GM21360 (cell line): ENCODE measurements at regions not wholly inside any gene's neighbourhood (a gene's known extent, or its start where the extent isn't known, plus 50 kb on each side); places are given as distances from the start of the nearest gene placed in this dataset.
"Not testable (repeated sequence)": the region's sequence is repeated elsewhere in the genome, so short reads cannot be mapped to it uniquely, and the experiment has no call there.

Experiments used
- ATAC-seq: cut with Tn5 transposase; IDR thresholded peaks from one replicate; pipeline ENCODE4 v1.9.1; 2021; ENCODE audit warnings: mild to moderate bottlenecking, moderate library complexity; ENCODE audit not compliant: unreplicated experiment

DNA sequence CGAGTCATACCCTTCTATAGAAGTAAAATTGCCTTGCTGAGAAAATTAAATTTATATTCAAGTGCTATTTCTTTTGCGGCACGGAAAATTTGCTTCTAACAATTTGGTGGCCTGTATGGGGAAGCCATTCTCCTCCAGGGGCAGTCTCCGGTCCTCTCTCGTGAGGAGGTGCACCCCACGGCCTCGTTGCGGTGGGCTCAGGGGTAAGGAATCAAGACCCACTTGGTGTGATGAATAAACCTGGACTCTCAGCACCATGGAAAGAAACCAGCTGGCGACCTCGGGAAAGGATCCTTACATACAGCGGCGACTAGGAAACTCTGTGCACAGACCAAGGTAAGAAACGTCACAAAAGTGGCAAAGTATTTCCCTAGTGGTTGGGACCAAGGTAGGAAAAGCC is 252.9 kb downstream of the DPY19L2 start:
- ATAC-seq: no peak

DNA sequence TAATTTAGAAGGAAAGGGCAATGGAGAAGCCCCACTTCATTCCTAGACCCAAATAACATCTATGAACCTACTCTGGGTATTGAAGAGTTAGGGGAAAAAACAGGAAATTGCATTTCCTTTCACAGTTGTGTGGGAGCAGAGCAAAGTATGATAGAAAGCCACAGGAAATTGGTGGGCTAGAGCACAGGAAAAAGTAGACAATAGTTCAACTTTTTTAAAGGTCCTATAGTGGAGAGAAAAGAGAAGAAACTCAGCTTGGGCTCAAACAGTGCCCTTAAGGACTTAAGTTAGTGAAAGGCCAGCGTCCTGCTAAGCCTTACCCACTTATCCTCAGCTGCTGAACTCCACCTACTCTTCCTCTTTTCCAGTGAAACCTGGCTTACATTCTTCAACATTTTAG is 258.1 kb downstream of the DPY19L2 start:
- no peak for ATAC-seq

DNA sequence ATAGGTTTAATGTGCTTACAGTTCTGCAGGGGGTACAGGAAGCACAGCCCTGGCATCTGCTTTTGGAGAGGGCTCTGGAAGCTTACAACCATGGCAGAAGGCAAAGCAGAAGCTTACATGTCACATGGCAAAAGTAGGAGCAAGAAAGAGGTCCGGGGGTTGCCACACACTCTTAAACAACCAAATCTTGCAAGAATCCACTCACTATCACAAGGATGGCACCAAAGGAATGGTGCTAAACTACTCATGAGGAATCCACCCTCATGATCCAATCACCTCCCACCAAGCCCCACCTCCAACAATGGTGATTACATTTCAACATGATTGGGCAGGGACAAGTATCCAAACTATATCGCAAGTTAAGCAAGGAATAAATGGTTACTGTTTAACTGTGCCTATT is 255.8 kb upstream of the AVPR1A start:
- no peak for ATAC-seq

DNA sequence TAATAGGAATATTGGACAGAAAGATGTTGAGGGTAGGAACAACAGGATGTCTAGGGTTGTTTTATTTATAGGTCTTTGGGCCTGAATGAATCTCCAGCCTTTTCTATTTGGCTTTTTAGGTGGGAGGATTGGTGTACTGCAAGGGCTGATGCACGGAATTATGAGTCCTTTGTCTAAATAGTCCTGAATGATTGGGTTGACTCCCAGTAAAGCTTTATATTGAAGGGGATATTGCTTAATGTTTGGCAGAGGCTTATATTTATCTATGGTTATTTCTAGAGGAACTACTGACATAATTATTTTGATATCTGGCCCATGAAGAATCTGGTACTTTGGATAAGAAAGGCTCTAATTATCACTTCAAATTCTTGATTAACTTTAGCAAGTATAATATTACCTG is 253.6 kb upstream of the AVPR1A start:
- no peak for ATAC-seq

DNA sequence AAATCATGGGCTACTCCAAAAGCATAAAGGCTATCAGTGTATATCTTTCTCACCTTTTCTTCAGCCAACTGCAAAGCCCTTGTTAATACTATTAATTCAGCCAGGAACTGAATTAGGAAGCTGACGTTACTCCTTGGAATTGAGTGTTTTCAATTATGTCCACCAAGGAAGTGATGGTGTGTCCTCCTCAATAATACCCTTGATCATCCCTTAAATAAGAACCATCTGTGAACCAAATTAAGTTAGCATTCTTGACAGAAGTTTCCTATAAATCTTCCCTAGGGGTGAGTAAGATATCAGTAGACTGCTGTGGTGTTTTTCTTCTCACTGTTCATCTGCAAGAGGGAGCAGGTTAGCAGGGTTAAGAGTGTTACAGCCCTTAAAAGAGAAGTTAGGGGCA is 252.3 kb upstream of the AVPR1A start:
- ATAC-seq: no peak

DNA sequence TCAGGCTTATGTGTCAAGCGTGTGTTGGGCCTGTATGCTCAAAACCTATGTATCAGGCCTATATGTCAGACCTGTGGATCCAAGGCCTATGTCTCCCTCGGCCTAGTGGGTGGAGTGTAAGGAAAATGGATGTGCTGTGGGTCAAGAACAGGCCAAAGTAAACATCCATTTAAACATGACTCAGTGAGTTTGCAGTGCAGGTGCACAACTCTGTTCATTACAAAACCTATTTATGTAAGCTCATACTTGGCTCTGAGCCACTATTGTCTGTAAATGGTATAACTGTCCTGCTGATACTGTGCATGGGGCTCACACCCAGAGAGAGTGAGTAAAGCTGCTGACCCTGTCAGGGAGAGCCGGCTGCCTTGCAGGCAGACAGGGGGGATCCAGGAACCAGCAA is 249.7 kb upstream of the AVPR1A start:
- no peak for ATAC-seq

DNA sequence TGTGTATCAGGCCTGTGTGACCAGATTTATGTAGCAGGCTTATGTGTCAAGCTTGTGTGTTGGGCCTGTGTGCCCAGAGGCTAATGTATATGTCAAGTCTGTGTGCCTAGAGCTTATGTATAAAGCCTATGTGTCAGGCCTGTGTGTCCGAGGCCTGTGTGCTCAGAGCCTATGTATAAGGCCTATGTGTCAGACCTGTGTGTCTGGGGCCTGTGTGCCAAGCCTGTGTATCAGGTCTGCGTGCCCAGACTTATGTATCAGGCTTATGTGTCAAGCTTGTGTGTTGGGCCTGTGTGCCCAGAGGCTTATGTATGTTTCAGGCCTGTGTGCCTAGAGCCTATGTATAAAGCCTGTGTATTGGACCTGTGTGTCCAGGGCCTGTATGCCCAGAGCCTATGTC is 249.3 kb upstream of the AVPR1A start:
- no peak for ATAC-seq

DNA sequence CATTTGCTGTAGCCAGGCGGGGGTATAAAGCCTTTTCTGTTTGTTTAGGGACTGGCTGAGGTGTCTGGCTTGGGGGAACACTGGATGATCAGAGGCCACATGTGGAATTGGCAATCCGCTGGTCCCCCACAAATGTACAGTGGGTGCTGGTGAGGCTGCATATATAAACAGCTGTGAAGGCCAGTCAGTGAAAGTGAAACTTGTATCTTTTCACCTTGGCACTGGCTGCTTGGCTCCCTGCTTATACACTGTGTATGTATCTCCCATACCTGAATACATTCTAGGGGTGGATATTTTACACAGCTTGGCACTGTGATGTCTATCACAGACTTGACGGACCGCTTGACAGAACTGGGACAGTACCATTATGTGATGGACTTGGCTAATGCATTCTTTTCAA is 246.8 kb upstream of the AVPR1A start:
- ATAC-seq: no peak

DNA sequence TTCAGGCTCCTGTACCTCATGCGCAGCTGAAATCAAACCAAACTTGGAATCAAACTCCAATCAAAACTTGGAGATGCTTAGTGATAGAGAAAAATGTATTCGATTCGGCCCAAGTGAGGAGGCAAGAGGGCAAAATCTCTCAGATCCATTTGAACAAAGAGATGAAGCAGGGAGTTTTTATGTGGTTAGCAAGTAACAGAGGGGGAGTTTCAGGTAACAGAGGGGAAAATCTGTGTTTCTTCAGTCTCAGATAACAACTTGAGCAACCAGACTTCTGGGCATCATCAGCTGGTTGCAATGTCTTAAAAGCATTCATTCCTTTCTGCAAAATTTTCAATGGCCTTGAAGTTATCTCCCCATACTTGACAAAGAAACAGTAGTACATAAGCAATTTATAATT is 245.1 kb upstream of the AVPR1A start:
- no peak for ATAC-seq

DNA sequence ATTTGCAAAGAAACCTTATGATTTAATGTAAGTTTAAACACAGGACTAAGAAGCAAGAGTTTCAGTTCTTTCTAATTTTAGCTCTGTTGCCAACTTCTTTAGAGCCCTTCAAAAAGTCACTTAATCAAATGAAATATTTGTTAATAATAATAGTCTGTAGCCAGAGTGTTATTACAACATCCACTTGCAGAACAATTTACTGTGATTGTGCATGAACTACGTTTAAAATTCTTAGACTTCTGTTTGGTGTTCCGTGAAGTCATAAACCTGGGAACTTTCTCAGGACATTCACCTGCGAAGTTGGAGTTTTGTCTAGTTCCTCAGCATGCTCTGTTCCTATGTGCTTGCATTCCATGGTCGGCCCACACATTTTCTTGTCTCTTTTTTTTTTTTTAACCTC is 244.0 kb upstream of the AVPR1A start:
- ATAC-seq: no peak

DNA sequence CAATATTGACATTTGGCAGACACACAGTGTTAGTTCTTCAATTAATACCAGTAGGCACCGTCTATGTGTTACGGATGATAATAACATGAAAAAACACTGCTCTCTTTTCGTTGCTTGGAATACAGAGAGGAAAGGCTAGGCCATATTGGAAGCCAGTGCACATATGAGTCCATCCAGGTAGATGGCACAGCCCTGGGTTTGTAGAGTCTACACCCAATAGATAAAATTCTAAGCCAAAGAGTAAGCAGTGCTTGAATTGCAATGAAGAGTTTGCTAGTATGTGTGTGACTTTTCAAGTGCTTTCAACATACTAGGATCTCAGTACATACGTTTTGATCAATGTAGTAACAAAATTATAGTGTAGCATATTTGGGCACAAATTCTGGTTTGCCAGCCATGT is 243.3 kb upstream of the AVPR1A start:
- no peak for ATAC-seq

DNA sequence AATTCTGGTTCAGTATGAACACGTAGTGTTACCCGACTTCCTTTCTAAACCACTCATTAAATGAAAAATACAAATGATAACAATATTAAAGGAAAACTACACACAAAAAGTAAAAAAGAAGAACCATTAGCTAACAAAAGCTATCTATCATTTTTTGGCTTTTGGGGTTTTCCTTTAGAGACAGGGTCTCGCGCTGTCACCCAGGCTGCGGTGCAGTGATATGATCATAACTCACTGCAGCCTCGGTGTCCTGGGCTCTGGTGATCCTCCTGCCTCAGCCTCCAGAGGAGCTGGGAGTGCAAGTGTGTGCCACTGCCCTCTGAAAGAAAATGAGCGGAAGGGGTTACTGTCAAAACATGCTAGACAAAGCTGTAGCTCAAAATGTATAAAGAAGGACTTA is 238.2 kb upstream of the AVPR1A start:
- no peak for ATAC-seq

DNA sequence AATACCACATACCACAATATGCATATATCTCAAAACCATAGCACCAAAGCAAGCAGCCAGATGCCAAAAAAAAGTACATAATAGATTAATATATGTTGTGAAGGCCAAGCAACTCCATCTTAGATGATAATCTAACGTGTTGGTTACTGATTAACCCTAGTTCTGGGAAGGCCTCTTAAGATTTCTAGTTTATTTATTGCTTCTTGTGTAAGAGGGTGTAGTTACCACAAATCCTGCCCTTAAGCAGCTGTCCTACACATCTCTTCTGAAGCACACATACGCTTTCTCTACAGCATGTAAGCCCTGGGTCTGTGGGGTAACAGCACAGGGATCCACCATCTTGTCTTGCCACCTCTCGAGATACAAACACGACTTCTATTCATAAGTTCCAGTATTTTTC is 236.8 kb upstream of the AVPR1A start:
- no peak for ATAC-seq

DNA sequence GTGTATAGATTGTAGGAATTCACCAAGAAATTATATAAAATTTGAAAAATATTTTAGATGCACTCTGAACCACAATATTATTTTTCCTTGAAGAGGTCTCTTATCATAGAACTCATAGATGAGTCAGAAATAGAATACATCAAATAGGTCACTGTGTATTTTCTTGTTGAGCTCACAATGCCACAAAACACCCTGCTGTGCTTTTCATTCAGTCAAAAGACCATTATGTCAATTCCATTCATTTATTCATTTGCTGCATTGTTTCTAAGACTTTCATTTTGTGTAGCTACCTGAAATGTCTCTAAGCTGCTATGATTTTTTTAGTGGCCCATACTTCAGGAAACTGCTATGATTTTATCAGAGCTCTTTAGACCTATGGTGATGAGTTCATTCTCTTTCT is 231.9 kb upstream of the AVPR1A start:
- no peak for ATAC-seq

DNA sequence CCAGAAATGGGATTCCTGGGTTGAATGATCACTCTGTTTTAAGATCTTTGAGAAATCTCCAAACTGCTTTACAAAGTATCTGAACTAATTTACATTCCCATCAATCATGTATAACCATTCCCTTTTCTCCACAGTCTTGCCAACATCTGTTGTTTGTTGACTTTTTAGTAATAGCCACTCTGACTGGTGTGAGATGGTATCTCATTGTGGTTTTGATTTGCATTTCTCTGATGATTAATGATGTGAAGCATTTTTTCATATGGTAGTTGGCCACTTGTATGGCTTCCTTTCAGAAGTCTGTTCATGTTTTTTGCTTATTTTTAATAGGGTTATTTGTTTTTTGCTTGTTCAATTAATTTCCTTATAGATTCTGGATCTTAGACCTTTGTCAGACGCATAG is 211.8 kb upstream of the AVPR1A start:
- no peak for ATAC-seq

DNA sequence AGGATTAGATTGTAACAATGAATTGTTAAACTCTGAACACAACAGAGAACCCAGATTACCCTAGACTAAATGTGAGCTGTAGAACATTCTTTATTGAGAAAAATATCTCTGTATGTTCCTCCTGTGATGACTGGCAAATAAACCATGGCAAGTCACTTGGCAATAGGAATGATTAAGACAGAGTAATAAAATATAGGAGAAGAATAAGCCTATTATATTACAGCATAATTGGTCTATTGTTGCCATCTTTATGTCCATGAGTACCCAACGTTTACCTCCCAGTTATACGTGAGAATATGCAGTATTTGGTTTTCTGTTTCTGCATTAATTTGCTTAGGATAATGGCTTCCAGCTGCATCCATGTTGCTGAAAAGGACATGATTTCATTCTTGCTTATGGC is 211.2 kb upstream of the AVPR1A start:
- ATAC-seq: no peak

DNA sequence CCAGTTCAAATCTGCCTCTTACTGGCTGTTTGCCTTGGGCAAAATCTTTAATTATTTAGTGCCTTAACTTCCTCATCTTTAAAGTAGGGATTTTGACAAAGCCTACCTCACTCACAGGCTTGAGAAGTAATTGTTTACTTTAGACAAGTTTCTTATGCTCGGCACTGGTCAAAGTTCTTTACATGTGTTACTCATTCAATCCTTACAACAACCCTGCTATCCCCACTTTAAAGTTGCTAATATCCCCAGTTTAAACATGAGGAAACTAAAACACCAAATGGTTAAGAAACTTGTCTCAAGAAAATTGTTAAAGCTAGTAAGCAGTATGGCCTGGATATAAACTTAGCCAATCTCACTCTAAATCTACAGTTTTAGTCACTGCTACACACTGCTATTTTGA is 204.0 kb upstream of the AVPR1A start:
- no peak for ATAC-seq

DNA sequence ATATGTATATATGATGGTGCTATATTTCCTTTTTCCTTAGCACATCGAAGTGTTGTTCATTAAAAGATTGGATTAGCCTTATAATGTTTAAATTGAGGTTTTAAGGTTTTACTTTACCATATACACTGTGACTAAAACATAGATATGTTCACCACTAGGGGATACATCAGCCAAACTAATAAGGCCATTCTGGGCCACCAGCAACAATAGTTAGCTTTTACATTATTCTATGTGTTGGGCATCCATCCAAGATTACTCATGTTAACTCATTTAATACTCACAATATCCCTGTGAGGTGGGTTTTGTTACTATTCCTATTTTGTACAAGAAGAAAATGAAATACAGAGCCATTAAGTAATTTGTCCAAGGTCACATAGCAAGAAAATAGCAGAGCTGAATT is 202.6 kb upstream of the AVPR1A start:
- no peak for ATAC-seq

DNA sequence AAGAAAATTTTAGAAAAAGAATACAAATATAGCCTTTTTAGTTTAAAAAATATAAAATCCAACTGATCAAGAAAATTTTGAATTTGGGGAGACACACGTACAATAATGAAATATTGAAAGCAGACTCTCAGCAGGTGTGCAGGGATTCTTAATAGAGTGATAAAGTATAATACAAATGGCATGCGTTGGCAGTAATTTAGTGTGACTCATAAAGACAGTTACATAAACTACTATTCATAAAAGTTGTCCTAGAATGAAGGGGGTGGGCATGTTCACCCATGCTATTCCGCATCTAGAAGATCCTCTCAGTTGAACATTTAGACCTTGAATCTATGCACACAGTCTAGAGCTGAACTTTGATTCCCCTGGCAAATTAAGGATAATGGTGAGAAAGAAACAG is 200.4 kb upstream of the AVPR1A start:
- ATAC-seq: no peak

DNA sequence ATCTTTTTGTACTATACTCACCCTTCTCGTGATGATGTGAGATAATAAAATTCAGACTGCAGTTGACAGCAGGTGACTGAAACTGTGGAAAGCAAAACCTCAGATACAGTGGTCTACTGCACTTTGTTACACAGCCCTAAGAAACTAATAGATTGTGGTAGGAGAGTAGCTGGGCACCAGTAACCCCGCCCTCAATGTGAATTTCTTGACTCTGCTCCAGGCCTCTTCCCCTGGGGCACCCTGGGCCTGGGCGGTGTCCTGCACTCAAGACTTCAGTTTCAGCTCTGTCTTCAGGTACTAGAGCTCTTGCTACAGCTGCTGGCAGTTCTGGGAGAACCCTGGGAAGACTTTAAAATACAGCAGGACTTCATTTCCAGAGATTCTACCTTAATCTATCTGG is 197.6 kb upstream of the AVPR1A start:
- no peak for ATAC-seq

DNA sequence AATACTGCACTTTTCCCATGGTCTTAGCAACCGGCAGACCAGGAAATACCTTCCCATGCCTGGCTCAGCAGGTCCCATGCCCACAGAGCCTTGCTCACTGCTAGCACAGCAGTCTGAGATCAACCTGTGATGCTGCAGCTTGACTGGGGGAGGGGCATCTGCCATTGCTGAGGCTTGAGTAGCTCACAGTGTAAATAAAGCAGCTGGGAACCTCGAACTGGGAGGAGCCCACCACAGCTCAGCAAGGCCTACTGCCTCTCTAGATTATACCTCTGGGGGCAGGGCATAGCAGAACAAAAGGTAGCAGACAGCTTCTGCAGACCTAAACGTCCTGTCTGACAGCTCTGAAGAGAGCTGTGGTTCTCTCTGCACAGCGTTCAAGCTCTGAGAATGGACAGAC is 186.2 kb upstream of the AVPR1A start:
- ATAC-seq: not testable (repeated sequence)

DNA sequence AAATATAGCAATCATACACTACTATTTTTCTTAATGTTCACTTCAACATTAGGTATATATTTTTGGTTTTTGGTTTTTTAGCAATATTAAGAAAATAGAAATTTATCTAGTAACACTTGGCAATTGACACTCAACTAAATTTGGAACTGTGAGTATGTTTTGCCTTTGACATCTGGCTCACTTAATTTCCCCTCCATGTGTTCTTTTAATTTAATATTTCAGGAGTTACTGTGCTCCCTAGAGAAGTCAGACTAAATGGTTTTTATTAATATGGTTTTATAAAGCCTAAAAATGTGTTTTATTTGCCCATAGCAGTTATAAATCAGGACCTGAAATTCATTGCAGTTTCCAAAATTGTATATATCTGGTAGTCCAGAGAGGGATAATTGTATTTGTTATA is 175.3 kb upstream of the AVPR1A start:
- ATAC-seq: no peak

DNA sequence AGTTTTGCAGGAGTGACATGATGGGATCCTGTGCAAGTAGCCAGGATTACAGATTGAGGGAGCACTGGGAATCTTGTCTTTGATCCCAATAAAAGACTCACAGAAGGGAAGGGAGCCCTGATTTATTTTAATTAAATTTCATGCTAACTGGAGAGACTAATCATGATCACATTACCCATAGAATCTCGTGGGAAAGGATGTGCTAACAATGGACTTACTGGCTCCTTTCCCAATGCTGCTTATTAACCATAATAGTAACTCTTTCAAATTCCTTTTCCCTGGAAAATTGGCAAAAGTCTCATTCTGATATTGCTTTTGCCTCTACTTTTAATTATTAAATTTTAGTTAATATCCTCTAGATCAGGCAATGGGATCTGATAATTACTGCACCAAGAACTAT is 174.8 kb upstream of the AVPR1A start:
- no peak for ATAC-seq

DNA sequence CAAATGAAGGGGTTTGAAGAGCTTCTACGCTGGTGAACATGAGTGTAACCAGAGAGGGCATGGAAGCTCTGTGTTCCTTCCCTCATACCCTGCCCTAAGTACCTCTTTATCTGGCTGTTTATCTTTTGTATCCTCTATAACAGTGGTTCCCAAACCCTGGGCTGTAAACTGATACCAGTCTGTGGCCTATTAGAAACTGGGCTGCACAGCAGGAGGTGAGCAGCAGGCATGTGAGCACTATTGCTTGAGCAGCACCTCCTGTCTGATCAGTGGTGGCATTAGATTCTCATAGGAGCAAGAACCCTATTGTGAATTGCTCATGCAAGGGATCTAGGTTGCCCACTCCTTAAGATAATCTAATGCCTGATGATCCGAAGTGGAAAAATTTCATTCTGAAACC is 172.9 kb upstream of the AVPR1A start:
- ATAC-seq: no peak
